ENCODE measurements at regions not wholly inside any gene's neighbourhood (a gene's known extent, or its start where the extent isn't known, plus 50 kb on each side); places are given as distances from the start of the nearest gene placed in this dataset.

GRCh38 chr6:43964659-43965570, 162.3 kb downstream of the MRPL14 start:
- no peak overlapping the region for H3K27ac ChIP-seq
- no peak for DNase-seq
- peaks cover 0 to 8% (median 0%) of the 10 kb centered on the region in 3 donors for H3K4me1 ChIP-seq
- intact Hi-C loops (cut with DNase I): no loop called here
- TF ChIP-seq CTCF (IDR thresholded peaks at IDR 0.05) (no peak), POLR2A (IDR thresholded peaks at IDR 0.05) (no peak)
- no peak overlapping the region for H3K4me3 ChIP-seq
- H3K9me3 ChIP-seq: no peaks in the 10 kb centered on the region
- no peaks in the 10 kb centered on the region for H3K27me3 ChIP-seq
- 87% methylated on average over 4 to 5 of the region's 6 CpGs for whole genome bisulfite sequencing, 2 donors
- no peaks in the 10 kb centered on the region for H3K36me3 ChIP-seq

- intact Hi-C loops (cut with DNase I): no loop called here
- no peaks in the 10 kb centered on the region for H3K27me3 ChIP-seq
These were observed 163.2 kb downstream of the MRPL14 start for GRCh38 chr6:43963877-43964658.

GRCh38 chr6:43963203-43963602, 164.0 kb downstream of the MRPL14 start:
- intact Hi-C loops (cut with DNase I): no loop called here
- DNase-seq: no peak
- Histone ChIP-seq H3K27ac (no peak overlapping the region), H3K9me3 (no peaks in the 10 kb centered on the region), H3K27me3 (no peaks in the 10 kb centered on the region), H3K4me3 (no peak overlapping the region), H3K4me1 (peaks cover 0 to 8% (median 0%) of the 10 kb centered on the region in 3 donors), H3K36me3 (no peaks in the 10 kb centered on the region)
- 88 to 93% methylated on average over 1 of the region's 1 CpG for whole genome bisulfite sequencing, 2 donors
- TF ChIP-seq POLR2A (IDR thresholded peaks at IDR 0.05) (no peak), CTCF (IDR thresholded peaks at IDR 0.05) (no peak)

More at GRCh38 chr6:43963877-43964658, 163.2 kb downstream of the MRPL14 start:
- Histone ChIP-seq H3K4me3 (no peak overlapping the region), H3K4me1 (peaks cover 0 to 8% (median 0%) of the 10 kb centered on the region in 3 donors), H3K9me3 (no peaks in the 10 kb centered on the region), H3K36me3 (no peaks in the 10 kb centered on the region), H3K27ac (no peak overlapping the region)
- 59 to 78% methylated on average over 6 of the region's 6 CpGs for WGBS, 2 donors
- TF ChIP-seq POLR2A (IDR thresholded peaks at IDR 0.05) (no peak), CTCF (IDR thresholded peaks at IDR 0.05) (no peak)
- no peak for DNase-seq

GRCh38 chr6:43962458-43962857, 164.8 kb downstream of the MRPL14 start:
- peaks cover 0 to 8% (median 0%) of the 10 kb centered on the region in 3 donors for H3K4me1 ChIP-seq
- H3K27ac ChIP-seq: no peak overlapping the region
- intact Hi-C loops (cut with DNase I): no loop called here
- no peak for DNase-seq
- TF ChIP-seq POLR2A (IDR thresholded peaks at IDR 0.05) (no peak), CTCF (IDR thresholded peaks at IDR 0.05) (no peak)
- H3K9me3 ChIP-seq: no peaks in the 10 kb centered on the region
- no peaks in the 10 kb centered on the region for H3K36me3 ChIP-seq
- WGBS, 2 donors: 76 to 86% methylated on average over 5 of the region's 5 CpGs
- H3K4me3 ChIP-seq: no peak overlapping the region
- H3K27me3 ChIP-seq: no peaks in the 10 kb centered on the region

- H3K36me3 ChIP-seq: no peaks in the 10 kb centered on the region
- H3K4me1 ChIP-seq: no peaks in the 10 kb centered on the region
- no peak overlapping the region for H3K27ac ChIP-seq
- 40 to 71% methylated on average over 3 of the region's 3 CpGs for WGBS, 2 donors
- H3K4me3 ChIP-seq: no peak overlapping the region
- H3K9me3 ChIP-seq: no peaks in the 10 kb centered on the region
- DNase-seq: no peak
- TF ChIP-seq CTCF (IDR thresholded peaks at IDR 0.05): no peak
- TF ChIP-seq POLR2A (IDR thresholded peaks at IDR 0.05): no peak
- H3K27me3 ChIP-seq: peaks cover 0 to 12% (median 0%) of the 10 kb centered on the region in 4 donors
- intact Hi-C loops (cut with DNase I): no loop called here
These were observed 170.0 kb downstream of the MRPL14 start for GRCh38 chr6:43957273-43957672.

All from esophagus squamous epithelium (tissue), 5 donors.